Thyroid gland (tissue), 4 donors: ENCODE measurements at regions not wholly inside any gene's neighbourhood (a gene's known extent, or its start where the extent isn't known, plus 50 kb on each side); places are given as distances from the start of the nearest gene placed in this dataset.

Experiments
- DNase-seq, 2 donors: peaks; one replicate each; pipeline ENCODE4 v3.0.0-alpha.2; 2019
- H3K27ac ChIP-seq, 3 donors: fragments of 200-600 bp; sonication (generic); 1 replicate in 2 of 3; 2 replicates in 1 of 3; pipeline ENCODE4 v1.5.1; 2016 to 2019; ENCODE audit warnings: mild to moderate bottlenecking in 1 of 3, moderate library complexity in 1 of 3
- H3K27me3 ChIP-seq: fragments of 200-600 bp; sonication (generic); one replicate; pipeline ENCODE4 v1.5.1; 2019
- H3K36me3 ChIP-seq, 2 donors: fragments of 200-600 bp; sonication (generic); one replicate each; pipeline ENCODE4 v1.5.1; 2016 to 2019
- H3K4me1 ChIP-seq, 2 donors: fragments of 200-600 bp; sonication (generic); one replicate each; pipeline ENCODE4 v1.5.1; 2017 to 2019
- H3K4me3 ChIP-seq, 3 donors: fragments of 200-600 bp; sonication (generic); replicated peaks in 1 of 3; 1 replicate in 2 of 3; 2 replicates in 1 of 3; pipeline ENCODE4 v1.5.1; 2016; ENCODE audit warnings: mild to moderate bottlenecking in 1 of 3
- H3K9me3 ChIP-seq: fragments of 200-600 bp; sonication (generic); one replicate; pipeline ENCODE4 v1.5.1; 2017
- POLR2A ChIP-seq, 2 donors: fragments of 450-650 bp; IDR thresholded peaks; one replicate each; pipeline ENCODE4 v1.6.1; 2017; ENCODE audit warnings: antibody characterized with exemption in 2 of 2, mild to moderate bottlenecking in 2 of 2, moderate library complexity in 1 of 2
- WGBS, 2 donors: methylation state at CpG; one replicate each; pipeline ENCODE4 v1.1.5; 2017; 5-methylcytosine and 5-hydroxymethylcytosine counted together
- intact Hi-C: fragments of 100-400 bp; cut with DNase I; formaldehyde crosslinking; loops from one replicate; pipeline ENCODE4 v1.15.1; 2023
- TF ChIP-seq, protein P1 (sequence below), 6 experiments: fragments of 200-600 bp in 3 of 6; fragments of 450-650 bp in 3 of 6; sonication (generic) in 3 of 6; IDR thresholded peaks; one replicate each; pipeline ENCODE4 v1.5.1; 2016 to 2019; ENCODE audit warnings: antibody characterized with exemption in 6 of 6, mild to moderate bottlenecking in 2 of 6, inconsistent platforms in 1 of 6, moderate library complexity in 1 of 6

DNA sequence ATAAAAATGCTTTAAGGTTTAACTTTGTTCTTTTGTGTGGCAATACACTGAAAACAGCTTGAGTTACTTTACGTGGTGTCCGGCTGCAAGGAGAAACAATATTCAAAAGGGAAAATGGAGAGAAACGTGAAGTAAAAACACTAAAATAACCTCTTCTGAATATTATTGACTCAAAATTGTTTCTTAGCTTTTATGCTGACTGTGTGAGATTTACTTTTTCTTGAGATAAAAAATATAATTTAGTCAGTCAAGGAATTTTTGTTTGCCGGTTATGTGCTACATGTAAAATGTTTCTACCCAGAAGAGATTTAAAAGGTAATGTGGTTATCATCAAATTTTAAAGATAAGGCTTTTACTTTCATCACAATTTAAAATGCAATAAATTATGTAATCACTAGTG, 200.6 kb upstream of the GPC6 start:
- no peak for TF ChIP-seq POLR2A (IDR thresholded peaks at IDR 0.05)
- TF ChIP-seq, protein P1, sequence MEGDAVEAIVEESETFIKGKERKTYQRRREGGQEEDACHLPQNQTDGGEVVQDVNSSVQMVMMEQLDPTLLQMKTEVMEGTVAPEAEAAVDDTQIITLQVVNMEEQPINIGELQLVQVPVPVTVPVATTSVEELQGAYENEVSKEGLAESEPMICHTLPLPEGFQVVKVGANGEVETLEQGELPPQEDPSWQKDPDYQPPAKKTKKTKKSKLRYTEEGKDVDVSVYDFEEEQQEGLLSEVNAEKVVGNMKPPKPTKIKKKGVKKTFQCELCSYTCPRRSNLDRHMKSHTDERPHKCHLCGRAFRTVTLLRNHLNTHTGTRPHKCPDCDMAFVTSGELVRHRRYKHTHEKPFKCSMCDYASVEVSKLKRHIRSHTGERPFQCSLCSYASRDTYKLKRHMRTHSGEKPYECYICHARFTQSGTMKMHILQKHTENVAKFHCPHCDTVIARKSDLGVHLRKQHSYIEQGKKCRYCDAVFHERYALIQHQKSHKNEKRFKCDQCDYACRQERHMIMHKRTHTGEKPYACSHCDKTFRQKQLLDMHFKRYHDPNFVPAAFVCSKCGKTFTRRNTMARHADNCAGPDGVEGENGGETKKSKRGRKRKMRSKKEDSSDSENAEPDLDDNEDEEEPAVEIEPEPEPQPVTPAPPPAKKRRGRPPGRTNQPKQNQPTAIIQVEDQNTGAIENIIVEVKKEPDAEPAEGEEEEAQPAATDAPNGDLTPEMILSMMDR (IDR thresholded peaks at IDR 0.05): no peak
- WGBS, 2 donors: 86 to 88% methylated on average over 4 of the region's 4 CpGs
- H3K4me3 ChIP-seq: no peak overlapping the region
- intact Hi-C loops: no loop called here
- no peak overlapping the region for H3K27ac ChIP-seq
- H3K36me3 ChIP-seq: no peaks in the 10 kb centered on the region
- no peaks in the 10 kb centered on the region for H3K9me3 ChIP-seq
- H3K27me3 ChIP-seq: no peaks in the 10 kb centered on the region
- no peaks in the 10 kb centered on the region for H3K4me1 ChIP-seq
- no peak for DNase-seq

DNA sequence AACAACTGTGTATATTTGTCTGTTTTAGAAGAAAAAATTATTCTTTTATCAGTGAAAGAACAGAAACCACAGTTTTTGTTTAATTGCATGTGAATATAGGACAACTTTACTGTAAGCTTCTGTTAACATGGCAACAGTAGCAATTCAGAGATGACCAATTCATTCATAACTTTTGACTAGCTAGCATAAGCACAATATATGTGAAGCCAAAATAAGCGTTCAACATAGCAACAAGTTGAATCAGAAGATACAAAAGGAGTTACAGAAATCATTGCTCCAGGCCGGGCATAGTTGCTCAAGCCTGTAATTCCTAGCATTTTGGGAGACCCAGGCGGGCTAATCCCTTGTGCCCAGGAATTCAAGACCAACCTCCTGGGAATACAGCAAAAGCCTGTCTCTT, 197.1 kb upstream of the GPC6 start:
- Histone ChIP-seq H3K36me3 (no peaks in the 10 kb centered on the region), H3K4me3 (no peak overlapping the region), H3K9me3 (no peaks in the 10 kb centered on the region), H3K27me3 (no peaks in the 10 kb centered on the region), H3K27ac (no peak overlapping the region), H3K4me1 (no peaks in the 10 kb centered on the region)
- WGBS, 2 donors: 85 to 89% methylated on average over 3 of the region's 3 CpGs
- no peak for TF ChIP-seq POLR2A (IDR thresholded peaks at IDR 0.05)
- TF ChIP-seq, protein P1 (IDR thresholded peaks at IDR 0.05): no peak
- intact Hi-C loops: no loop called here
- no peak for DNase-seq

DNA sequence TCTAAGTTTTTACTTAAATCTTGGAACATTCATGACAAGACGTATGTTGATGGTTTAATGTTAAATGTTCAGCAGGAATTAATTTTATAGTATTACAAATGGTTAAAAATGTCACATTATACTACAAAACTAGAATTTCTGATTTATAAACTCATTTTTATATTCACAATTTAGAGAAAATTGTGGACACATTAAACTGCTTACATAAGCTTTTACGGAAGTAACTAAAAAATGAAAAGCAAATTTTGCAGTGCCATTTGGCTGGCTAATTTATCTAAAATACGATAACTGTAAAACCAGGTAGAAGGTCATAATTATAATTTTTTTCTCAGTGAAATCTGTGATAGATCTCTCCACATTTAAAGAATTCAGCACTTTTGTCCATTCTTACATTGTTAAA, 190.2 kb upstream of the GPC6 start:
- H3K27me3 ChIP-seq: no peaks in the 10 kb centered on the region
- H3K4me1 ChIP-seq: no peaks in the 10 kb centered on the region
- H3K27ac ChIP-seq: no peak overlapping the region
- 91 to 93% methylated on average over 3 of the region's 3 CpGs for WGBS, 2 donors
- no peak overlapping the region for H3K4me3 ChIP-seq
- TF ChIP-seq POLR2A (IDR thresholded peaks at IDR 0.05): no peak
- TF ChIP-seq, protein P1 (IDR thresholded peaks at IDR 0.05): no peak
- no peaks in the 10 kb centered on the region for H3K9me3 ChIP-seq
- no peak for DNase-seq
- H3K36me3 ChIP-seq: no peaks in the 10 kb centered on the region
- intact Hi-C loops: no loop called here

DNA sequence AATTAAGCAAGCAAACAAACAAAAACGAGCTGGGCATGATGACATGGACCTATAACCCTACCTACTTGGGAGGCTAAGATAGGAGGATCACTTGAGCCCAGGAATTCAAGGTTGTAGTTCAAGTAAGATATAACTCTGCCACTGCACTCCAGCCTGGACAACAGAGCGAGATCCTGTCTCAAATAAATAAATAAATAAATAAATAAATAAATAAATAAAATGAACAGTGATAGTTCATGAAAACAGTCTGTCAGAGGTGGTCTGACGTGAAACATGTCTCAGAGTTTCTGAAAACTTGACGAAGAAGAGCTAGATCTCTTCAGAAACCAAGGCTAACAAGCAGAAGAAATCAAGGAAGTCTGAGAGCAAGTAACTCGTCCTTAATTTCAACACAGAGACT, 188.8 kb upstream of the GPC6 start:
- H3K27me3 ChIP-seq: no peaks in the 10 kb centered on the region
- 84 to 86% methylated on average over 5 of the region's 5 CpGs for WGBS, 2 donors
- H3K27ac ChIP-seq: no peak overlapping the region
- no peaks in the 10 kb centered on the region for H3K4me1 ChIP-seq
- H3K36me3 ChIP-seq: no peaks in the 10 kb centered on the region
- intact Hi-C loops: no loop called here
- DNase-seq: no peak
- H3K4me3 ChIP-seq: no peak overlapping the region
- TF ChIP-seq, protein P1 (IDR thresholded peaks at IDR 0.05): no peak
- no peak for TF ChIP-seq POLR2A (IDR thresholded peaks at IDR 0.05)
- no peaks in the 10 kb centered on the region for H3K9me3 ChIP-seq

DNA sequence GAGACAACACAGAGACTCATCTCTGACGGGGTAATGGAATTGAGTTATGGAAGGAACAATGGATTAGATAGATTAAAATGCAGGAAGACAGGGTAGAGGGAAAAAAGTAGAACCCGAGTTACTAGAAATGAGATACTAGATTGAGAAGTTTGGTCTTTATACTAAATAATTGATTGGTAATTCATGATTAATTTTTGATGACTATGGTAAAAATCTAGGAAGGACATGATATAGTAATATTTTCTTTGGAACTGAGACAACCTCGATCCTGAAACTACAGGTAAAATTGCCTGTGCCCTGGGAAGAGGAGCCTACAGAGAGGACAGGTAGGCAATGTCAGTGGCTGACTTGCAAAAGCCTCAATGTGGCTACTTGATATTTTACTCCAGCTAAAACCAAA, 188.4 kb upstream of the GPC6 start:
- H3K4me3 ChIP-seq: no peak overlapping the region
- no peak overlapping the region for H3K27ac ChIP-seq
- intact Hi-C loops: no loop called here
- DNase-seq: no peak
- H3K4me1 ChIP-seq: no peaks in the 10 kb centered on the region
- no peaks in the 10 kb centered on the region for H3K9me3 ChIP-seq
- 84 to 85% methylated on average over 3 of the region's 3 CpGs for WGBS, 2 donors
- no peak for TF ChIP-seq POLR2A (IDR thresholded peaks at IDR 0.05)
- TF ChIP-seq, protein P1 (IDR thresholded peaks at IDR 0.05): no peak
- no peaks in the 10 kb centered on the region for H3K36me3 ChIP-seq
- H3K27me3 ChIP-seq: no peaks in the 10 kb centered on the region
